Esophagus muscularis mucosa (tissue), 3 donors: ENCODE measurements at regions not wholly inside any gene's neighbourhood (a gene's known extent, or its start where the extent isn't known, plus 50 kb on each side); places are given as distances from the start of the nearest gene placed in this dataset.

Source experiments
- POLR2A ChIP-seq: fragments of 450-650 bp; IDR thresholded peaks from one replicate; pipeline ENCODE4 v1.6.1; 2017; ENCODE audit warnings: antibody characterized with exemption, moderate library complexity, mild to moderate bottlenecking, low read depth
- TF ChIP-seq, protein P1 (sequence below), 3 experiments: fragments of 200-600 bp in 2 of 3; fragments of 450-650 bp in 1 of 3; sonication (generic) in 2 of 3; IDR thresholded peaks; one replicate each; pipeline ENCODE4 v1.5.1; 2017 to 2019; ENCODE audit warnings: antibody characterized with exemption in 3 of 3, mild to moderate bottlenecking in 2 of 3, moderate library complexity in 1 of 3

DNA sequence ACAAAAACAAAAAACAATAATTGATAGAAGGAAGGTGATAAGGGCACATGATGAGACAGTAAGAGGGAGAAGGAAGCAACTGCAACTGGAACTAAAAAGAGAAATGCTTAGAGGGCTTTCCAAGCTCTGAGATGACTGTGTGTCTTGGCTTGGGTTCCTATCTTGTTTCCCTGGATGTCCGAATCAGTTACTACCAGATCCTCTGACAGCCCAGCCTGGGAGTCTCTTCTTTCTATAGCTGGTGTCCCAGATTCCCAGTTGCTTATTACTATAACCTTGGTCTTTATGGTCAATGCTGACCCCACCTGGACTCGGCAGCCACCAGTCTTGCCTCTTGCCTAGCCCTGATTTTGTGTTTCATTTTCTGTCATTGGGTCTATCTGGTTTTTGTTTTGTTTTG is 116.4 kb downstream of the RFC3 start:
- TF ChIP-seq POLR2A: no peak
- TF ChIP-seq, protein P1, sequence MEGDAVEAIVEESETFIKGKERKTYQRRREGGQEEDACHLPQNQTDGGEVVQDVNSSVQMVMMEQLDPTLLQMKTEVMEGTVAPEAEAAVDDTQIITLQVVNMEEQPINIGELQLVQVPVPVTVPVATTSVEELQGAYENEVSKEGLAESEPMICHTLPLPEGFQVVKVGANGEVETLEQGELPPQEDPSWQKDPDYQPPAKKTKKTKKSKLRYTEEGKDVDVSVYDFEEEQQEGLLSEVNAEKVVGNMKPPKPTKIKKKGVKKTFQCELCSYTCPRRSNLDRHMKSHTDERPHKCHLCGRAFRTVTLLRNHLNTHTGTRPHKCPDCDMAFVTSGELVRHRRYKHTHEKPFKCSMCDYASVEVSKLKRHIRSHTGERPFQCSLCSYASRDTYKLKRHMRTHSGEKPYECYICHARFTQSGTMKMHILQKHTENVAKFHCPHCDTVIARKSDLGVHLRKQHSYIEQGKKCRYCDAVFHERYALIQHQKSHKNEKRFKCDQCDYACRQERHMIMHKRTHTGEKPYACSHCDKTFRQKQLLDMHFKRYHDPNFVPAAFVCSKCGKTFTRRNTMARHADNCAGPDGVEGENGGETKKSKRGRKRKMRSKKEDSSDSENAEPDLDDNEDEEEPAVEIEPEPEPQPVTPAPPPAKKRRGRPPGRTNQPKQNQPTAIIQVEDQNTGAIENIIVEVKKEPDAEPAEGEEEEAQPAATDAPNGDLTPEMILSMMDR (IDR thresholded peaks at IDR 0.05): no peak
